ENCODE measurements at regions not wholly inside any gene's neighbourhood (a gene's known extent, or its start where the extent isn't known, plus 50 kb on each side); places are given as distances from the start of the nearest gene placed in this dataset.

DNA sequence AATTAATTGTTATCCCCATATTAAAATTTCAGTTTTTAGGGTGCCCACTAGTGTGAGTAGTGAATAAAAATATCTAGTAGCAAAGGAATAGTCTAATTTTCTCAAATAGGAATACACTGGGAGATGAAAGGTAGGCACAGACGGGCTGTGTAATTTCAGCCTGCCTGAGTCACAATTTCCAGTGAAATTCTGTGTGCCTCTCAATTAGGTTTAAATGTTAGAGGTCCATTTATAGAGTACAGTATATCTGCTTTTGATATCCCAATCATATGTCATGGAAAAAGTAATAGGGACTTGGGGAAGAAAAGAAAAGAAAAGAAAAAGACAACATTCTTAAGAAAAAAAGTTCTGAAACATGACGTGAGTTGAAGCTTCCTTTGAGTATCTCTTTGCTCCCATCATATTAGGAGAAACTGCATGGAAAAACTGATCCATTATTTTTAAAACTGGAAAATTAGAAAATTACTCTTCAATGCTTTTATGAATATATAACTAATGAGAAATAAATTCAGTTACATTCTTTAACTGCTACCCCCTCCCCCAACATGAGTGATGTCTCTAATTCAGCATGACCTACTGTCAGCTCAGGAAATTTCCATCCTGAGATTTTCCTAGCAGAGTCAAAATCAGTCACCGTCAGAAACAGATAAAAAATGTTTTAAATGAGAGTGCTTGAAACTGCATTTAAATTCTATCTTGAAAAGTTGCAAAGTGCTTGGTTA, 473.8 kb upstream of the HSF2 start:
- Histone ChIP-seq H3K27ac (replicated peaks) (no peak overlapping the region), H3K4me3 (replicated peaks; ENCODE audit: insufficient read depth, low read length) (no peak overlapping the region), H3K27me3 (ENCODE audit: insufficient read depth, poor library complexity, severe bottlenecking) (no peaks in the 10 kb centered on the region)
- no peak for TF ChIP-seq POLR2AphosphoS5 (IDR thresholded peaks at IDR 0.05; ENCODE audit: low read depth)
- TF ChIP-seq GABPA (IDR thresholded peaks at IDR 0.05; ENCODE audit: low read depth), result no peak
- no peak for TF ChIP-seq SPI1 (IDR thresholded peaks at IDR 0.05; ENCODE audit: borderline replicate concordance, low read depth)
- TF ChIP-seq, protein P1, sequence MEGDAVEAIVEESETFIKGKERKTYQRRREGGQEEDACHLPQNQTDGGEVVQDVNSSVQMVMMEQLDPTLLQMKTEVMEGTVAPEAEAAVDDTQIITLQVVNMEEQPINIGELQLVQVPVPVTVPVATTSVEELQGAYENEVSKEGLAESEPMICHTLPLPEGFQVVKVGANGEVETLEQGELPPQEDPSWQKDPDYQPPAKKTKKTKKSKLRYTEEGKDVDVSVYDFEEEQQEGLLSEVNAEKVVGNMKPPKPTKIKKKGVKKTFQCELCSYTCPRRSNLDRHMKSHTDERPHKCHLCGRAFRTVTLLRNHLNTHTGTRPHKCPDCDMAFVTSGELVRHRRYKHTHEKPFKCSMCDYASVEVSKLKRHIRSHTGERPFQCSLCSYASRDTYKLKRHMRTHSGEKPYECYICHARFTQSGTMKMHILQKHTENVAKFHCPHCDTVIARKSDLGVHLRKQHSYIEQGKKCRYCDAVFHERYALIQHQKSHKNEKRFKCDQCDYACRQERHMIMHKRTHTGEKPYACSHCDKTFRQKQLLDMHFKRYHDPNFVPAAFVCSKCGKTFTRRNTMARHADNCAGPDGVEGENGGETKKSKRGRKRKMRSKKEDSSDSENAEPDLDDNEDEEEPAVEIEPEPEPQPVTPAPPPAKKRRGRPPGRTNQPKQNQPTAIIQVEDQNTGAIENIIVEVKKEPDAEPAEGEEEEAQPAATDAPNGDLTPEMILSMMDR (IDR thresholded peaks at IDR 0.05; ENCODE audit: insufficient read depth, low read length), result no peak
- no peak for TF ChIP-seq REST (IDR thresholded peaks at IDR 0.05; ENCODE audit: insufficient replicate concordance, low read depth)
- DNase-seq (ENCODE audit: low read depth in 1 of 2, low spot score in 1 of 2), result no peak

DNA sequence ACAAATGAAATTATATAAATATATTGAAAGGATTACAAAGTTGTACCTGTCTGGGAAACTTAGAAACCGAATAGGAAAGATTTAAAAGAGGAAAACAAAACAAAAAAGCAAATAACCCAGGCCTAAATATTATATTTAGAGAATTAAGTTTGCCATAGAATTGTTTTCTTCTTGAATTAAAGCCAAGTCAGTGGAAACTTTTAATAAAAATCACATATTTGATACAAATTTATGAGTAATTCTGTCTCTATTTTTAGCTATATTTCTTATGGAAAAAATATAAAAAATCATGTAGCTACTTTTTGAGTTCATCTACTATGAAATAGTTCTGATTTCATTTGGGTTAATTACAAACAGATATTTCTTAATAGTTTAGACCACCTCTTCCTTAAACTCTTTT, 470.2 kb upstream of the HSF2 start:
- H3K27ac ChIP-seq (replicated peaks), result no peak overlapping the region
- H3K4me3 ChIP-seq (replicated peaks; ENCODE audit: insufficient read depth, low read length), result no peak overlapping the region
- no peaks in the 10 kb centered on the region for H3K27me3 ChIP-seq (ENCODE audit: insufficient read depth, poor library complexity, severe bottlenecking)
- DNase-seq (ENCODE audit: low read depth in 1 of 2, low spot score in 1 of 2), result no peak
- TF ChIP-seq POLR2AphosphoS5 (IDR thresholded peaks at IDR 0.05; ENCODE audit: low read depth) (no peak), REST (IDR thresholded peaks at IDR 0.05; ENCODE audit: insufficient replicate concordance, low read depth) (no peak), GABPA (IDR thresholded peaks at IDR 0.05; ENCODE audit: low read depth) (no peak), SPI1 (IDR thresholded peaks at IDR 0.05; ENCODE audit: borderline replicate concordance, low read depth) (no peak)
- TF ChIP-seq, protein P1 (IDR thresholded peaks at IDR 0.05; ENCODE audit: insufficient read depth, low read length), result no peak

DNA sequence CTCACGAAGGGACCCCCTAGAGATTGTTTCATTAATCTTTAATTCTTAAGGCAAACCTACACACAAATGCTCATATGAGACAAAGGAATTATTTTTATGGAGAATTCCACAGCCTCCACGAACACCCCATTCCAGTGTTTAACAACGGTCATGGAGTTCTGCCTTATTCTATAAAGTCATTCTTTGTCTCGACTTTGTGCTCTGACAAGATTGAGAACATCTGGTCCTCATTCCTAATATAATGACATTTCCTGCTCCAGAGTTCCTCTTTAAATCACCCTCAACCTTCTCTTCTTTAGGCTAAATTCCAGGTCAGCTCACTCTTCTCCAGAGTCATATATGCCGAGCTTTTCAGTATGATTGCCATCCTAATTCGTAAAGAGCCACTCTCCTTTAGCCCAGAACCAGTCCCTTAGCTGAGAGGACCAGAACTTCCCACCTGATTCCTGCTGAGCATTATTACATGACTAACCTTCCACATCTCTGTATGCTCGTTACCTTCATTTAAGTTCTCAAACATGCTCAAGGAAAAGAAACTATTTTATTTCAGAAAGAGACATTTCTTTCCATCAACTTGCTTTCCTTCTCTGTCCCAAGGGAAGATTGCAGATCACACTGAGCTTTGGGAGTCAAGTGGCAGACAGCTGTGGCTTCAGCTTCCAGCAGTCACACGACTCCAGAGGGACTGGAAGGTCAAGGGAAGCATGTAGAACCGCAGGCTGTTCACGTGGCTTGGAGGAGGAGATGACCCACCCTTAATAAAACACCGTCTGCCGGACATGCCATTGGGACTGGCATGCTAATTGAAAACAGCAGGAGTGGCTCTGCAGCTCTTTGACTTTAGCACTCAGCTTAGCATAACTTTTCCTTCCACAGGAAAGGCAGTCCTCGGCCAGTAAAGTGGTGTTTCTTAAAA, 467.1 kb upstream of the HSF2 start:
- Histone ChIP-seq H3K4me3 (replicated peaks; ENCODE audit: insufficient read depth, low read length) (no peak overlapping the region), H3K27ac (replicated peaks) (no peak overlapping the region), H3K27me3 (ENCODE audit: insufficient read depth, poor library complexity, severe bottlenecking) (no peaks in the 10 kb centered on the region)
- no peak for DNase-seq (ENCODE audit: low read depth in 1 of 2, low spot score in 1 of 2)
- TF ChIP-seq, protein P1 (IDR thresholded peaks at IDR 0.05; ENCODE audit: insufficient read depth, low read length), result no peak
- TF ChIP-seq REST (IDR thresholded peaks at IDR 0.05; ENCODE audit: insufficient replicate concordance, low read depth), result no peak
- TF ChIP-seq SPI1 (IDR thresholded peaks at IDR 0.05; ENCODE audit: borderline replicate concordance, low read depth), result no peak
- no peak for TF ChIP-seq GABPA (IDR thresholded peaks at IDR 0.05; ENCODE audit: low read depth)
- TF ChIP-seq POLR2AphosphoS5 (IDR thresholded peaks at IDR 0.05; ENCODE audit: low read depth), result no peak
